NCI-H2196 treated with DMSO at 0.1 percent for 48 hours (cell line): ENCODE measurements at regions not wholly inside any gene's neighbourhood (a gene's known extent, or its start where the extent isn't known, plus 50 kb on each side); places are given as distances from the start of the nearest gene placed in this dataset.
"Not testable (repeated sequence)": the region's sequence is repeated elsewhere in the genome, so short reads cannot be mapped to it uniquely, and the experiment has no call there.

ENCODE experiments used
- DNase-seq: peaks from one replicate; lab custom pipeline; 2025; ENCODE audit not compliant: unreplicated experiment; lab: John Stamatoyannopoulos, UW

- DNase-seq, result no peak
Observed at GRCh38 chr9:28946648-28947047, 1373.4 kb upstream of the C9orf72 start.

- DNase-seq, result no peak
Observed at GRCh38 chr9:28951945-28952344, 1378.7 kb upstream of the C9orf72 start.

- peak; percentile 6 for DNase-seq
Observed at GRCh38 chr9:28956116-28956880, 1383.0 kb upstream of the C9orf72 start.

- no peak for DNase-seq
Observed at GRCh38 chr9:28960602-28961001, 1387.3 kb upstream of the C9orf72 start.

- no peak for DNase-seq
Observed at GRCh38 chr9:28961623-28962022, 1388.3 kb upstream of the C9orf72 start.

GRCh38 chr9:28967226-28967625 lies 1393.9 kb upstream of the C9orf72 start:
- no peak for DNase-seq

- no peak for DNase-seq
Observed at GRCh38 chr9:28970241-28970654, 1397.0 kb upstream of the C9orf72 start.

GRCh38 chr9:28971881-28972280 lies 1398.6 kb upstream of the C9orf72 start:
- DNase-seq, result no peak

- no peak for DNase-seq
Observed at GRCh38 chr9:28976250-28976649, 1403.0 kb upstream of the C9orf72 start.

- DNase-seq, result no peak
Observed at GRCh38 chr9:28976684-28977083, 1403.4 kb upstream of the C9orf72 start.

- no peak for DNase-seq
Observed at GRCh38 chr9:28981129-28981528, 1407.8 kb upstream of the C9orf72 start.

GRCh38 chr9:28981711-28982110 lies 1408.4 kb upstream of the C9orf72 start:
- no peak for DNase-seq

- DNase-seq, result no peak
Observed at GRCh38 chr9:28984016-28984415, 1410.7 kb upstream of the C9orf72 start.

GRCh38 chr9:28990009-28990408 lies 1416.7 kb upstream of the C9orf72 start:
- DNase-seq, result not testable (repeated sequence)

GRCh38 chr9:28999057-28999456 lies 1425.8 kb upstream of the C9orf72 start:
- no peak for DNase-seq

GRCh38 chr9:28999806-29000205 lies 1426.5 kb upstream of the C9orf72 start:
- no peak for DNase-seq

GRCh38 chr9:29001006-29001405 lies 1427.7 kb upstream of the C9orf72 start:
- DNase-seq, result no peak

- no peak for DNase-seq
Observed at GRCh38 chr9:29004988-29005387, 1431.7 kb upstream of the C9orf72 start.

- peak; percentile 7 for DNase-seq
Observed at GRCh38 chr9:29006628-29007027, 1433.3 kb upstream of the C9orf72 start.

GRCh38 chr9:29012911-29013310 lies 1439.6 kb upstream of the C9orf72 start:
- DNase-seq, result no peak

- no peak for DNase-seq
Observed at GRCh38 chr9:29021632-29022031, 1448.4 kb upstream of the C9orf72 start.

GRCh38 chr9:29038332-29038731 lies 1465.1 kb upstream of the C9orf72 start:
- no peak for DNase-seq

GRCh38 chr9:29039258-29039657 lies 1466.0 kb upstream of the C9orf72 start:
- no peak for DNase-seq
